ENCODE measurements at regions not wholly inside any gene's neighbourhood (a gene's known extent, or its start where the extent isn't known, plus 50 kb on each side); places are given as distances from the start of the nearest gene placed in this dataset.
"Not testable (repeated sequence)": the region's sequence is repeated elsewhere in the genome, so short reads cannot be mapped to it uniquely, and the experiment has no call there.

DNA sequence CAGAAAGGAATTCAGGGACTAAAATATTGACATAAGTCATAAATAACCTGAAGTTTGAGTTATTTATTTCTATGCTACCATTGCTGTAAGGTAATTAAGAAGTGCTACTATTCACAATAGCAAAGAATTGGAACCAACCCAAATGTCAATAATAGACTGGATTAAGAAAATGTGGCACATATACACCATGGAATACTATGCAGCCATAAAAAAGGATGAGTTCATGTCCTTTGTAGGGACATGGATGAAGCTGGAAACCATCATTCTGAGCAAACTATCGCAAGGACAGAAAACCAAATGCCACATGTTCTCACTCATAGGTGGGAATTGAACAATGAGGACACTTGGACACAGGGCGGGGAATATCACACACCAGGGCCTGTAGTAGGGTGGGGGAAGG, 77.9 kb upstream of the FAM204A start:
- not testable (repeated sequence) for DNase-seq (ENCODE audit: low read depth)

DNA sequence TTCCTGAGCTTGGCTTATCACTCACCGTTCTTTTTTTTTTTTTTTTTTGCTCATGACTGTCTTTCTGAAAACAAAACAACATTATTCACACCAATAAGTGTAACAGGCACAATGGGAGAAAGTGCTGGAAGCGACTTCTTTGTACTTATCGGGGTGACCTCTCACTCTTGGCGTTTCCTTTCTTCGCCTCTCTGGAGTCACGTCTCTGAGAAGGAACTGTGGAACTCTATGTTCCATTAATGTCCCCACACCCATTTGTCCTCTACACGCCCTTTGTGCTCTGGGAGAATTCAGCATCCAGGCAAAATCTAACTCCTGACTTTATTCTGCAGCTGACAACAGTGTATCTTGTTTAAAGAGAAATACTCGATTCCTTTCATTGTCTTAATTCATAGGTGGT, 70.8 kb upstream of the FAM204A start:
- no peak for DNase-seq (ENCODE audit: low read depth)

DNA sequence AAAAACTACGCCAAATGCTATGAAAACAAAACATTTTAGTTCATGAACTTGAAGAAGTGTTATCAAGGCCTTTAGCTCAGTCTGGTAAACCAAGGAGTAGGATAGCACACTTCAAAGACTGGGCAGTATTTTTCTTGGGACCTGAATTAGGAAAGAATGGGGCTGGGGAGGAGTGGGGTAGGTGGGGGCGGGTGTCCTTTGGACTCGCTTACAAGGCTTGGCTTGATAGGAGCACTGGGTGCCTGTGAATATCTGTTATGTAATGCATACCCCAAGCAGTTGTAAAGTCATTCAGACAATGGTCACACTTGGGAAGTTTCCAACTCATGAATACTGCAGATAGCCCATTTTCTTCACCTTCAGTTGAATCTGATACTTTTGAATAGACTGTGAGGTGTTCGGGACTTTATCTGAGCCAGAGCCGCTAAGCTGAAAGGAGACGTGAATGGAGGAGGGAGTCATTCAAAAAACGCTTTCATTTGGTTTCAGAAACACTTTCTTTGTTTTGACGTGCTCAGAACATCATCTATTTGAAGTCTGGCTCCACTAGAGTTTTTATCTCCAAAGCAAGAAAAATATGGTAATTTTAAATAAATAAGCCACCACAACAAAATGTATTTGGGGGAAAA, 70.1 kb upstream of the FAM204A start:
- no peak for DNase-seq (ENCODE audit: low read depth)

DNA sequence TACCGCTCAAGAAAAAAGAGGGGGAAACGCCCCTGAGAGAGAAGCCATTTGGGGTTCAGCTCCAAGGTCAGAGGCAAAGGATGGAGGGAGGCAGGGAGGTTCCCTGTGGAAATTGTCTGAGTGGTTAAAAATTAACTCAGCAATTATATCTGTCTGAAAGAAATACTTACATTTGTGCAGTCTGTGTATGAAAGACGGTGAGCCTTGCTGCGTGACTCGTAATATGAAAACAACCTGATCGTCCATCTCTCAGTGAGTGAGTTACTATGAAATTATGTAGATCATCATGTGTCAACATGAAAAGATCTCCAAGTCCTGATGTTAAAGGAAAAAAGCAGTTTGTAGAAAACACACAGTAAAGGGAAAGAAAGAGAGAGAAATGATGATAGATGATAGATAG, 67.2 kb upstream of the FAM204A start:
- DNase-seq (ENCODE audit: low read depth) = no peak

DNA sequence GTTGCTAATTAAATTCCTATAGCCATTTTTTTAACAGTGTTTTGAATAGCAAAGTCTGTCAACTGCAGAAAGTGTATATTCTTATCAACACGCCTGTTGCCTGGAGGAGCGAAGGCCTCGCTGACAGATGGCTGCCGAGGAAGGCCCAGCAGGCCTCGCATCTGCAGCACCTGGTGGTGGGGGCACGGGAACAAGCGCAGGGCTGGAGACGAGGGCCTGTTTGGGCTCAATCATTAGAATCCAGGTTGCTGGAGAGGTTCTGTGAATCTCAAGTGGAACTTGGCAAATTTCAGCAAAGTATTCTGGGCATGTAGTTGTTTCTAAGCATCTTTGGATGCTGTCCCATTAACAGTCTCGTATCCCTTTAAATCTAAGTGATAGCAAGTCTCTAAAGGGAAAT, 66.1 kb upstream of the FAM204A start:
- no peak for DNase-seq (ENCODE audit: low read depth)

DNA sequence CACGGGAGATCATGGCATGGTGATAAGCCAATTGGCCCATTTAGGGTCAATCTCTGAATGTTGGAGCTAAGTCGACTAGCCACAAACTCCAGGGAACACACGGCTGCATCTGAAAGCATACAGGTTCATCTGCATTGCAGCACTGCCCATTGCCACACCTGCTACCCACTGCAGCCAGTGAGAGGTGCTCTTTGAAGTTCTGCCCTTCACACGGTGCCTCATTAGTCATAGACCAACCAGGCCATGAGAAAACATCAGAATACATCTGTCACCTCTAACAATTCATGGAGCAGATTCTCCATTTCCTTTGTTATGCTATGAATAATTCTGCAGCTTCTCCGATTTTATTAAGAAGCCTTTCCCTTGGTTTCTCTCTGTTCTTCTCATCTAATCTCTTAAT, 65.7 kb upstream of the FAM204A start:
- no peak for DNase-seq (ENCODE audit: low read depth)

DNA sequence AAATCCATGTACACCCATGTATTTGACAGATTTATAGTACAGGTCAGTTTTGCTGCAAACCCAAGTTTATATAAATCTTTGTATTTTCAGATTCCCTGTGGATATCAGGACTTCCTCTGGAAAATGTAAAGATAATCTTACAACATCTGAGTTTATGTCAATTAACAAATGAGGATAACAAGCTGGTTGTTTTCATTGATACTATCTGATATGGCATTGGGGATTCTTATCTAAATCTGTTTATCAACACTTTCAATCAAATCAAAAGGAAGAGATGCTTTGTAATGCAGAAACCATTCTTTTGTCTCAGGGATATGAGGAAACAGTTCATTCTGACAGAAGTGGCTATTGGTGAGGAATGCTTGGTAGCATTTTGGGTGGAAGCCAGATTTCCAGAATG, 64.9 kb upstream of the FAM204A start:
- no peak for DNase-seq (ENCODE audit: low read depth)

DNA sequence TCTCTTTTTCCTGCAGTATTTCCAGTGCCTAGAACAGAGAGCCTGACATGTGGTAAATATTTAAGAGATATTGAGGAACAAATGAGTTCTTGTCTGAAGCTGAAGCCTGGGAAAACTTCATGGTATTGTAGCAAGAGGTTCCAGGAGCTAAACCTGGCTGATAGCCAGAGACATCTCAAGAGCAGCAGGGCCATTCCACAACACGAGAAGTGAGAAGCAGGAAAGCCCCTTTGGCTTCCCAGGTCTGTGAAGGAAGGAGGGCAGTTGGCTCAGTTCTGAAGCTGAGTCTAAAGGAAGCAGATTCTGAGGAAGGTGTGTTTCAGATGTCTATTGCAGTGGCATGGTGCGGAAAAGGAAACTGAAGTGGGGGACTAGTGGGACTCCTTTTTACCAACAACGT, 63.8 kb upstream of the FAM204A start:
- no peak for DNase-seq (ENCODE audit: low read depth)

DNA sequence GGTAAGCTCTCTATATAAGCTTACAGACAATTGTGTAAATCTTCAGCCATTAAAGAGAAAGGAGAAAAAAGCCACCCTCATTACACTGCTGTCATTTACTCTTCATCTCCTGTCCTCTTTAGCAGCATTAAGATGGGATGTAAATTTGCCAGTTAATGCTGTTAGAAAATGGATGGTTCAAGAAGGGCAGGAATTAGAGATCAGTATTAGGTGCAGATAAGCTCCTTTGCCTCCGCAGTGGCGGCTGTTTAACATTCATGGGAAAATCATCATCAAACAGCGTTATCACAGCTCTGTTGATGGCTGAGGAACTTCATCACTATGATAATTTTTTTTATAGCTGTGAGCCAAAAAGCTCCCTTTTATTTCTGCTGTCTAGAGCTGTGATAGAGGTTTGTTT, 61.8 kb upstream of the FAM204A start:
- no peak for DNase-seq (ENCODE audit: low read depth)

DNA sequence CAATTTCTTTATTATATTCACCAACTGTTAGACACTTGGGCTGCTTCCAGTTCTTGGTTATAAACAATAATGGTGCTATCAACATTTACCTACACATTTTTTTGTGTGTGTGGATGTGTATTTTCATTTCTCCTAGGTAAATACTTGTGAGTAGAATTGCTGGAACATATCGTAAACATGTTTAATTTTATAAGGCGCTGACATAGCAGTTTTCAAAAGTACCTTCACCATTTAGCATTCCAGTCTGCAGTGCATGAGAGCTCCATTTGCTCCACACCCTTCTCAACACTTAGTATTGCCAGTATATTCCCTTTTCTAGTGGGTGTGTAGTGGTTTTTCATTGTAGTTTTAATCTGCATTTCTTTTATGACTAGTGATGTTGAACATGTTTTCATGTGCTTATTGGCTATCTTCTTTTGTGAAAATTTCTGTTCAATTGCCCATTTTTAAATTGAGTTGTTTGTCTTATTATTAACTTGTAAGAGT, 59.6 kb upstream of the FAM204A start:
- no peak for DNase-seq (ENCODE audit: low read depth)

DNA sequence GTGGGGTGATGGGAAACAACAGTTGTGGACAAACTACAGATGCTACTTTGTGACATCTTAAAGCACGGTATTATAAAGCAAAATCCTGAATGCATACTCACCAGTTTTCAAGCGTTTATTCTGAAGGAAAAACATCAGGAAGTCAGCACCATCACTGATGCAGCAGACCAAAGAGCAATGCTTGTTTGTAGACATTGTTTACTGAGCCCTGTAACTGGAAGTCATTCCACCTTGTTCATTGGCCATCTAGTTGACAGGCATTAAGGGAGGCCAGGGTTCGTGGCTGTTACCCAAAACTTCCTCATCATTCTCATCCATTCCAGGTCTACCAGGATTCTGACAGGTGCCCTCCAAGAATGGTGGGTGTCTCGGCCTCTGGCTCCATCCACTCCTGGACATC, 55.3 kb upstream of the FAM204A start:
- no peak for DNase-seq (ENCODE audit: low read depth)

DNA sequence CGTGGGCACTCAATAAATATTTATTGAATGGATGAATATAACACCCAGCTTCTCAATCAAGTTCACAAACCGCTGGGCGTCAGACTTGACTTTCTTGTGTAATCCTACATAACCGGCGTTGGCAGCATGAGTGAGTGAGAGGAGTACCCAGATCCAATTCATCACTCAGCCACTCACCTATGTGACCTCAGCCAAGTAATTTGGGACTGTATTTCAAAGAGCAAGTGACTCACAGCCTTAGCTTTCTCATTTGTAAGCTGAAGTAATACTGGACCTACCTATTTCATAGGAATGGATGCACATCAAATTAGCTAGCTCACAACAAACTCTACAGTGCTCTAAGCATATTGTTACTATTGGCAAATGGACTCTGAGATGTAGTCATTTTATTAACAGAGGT, 53.8 kb upstream of the FAM204A start:
- DNase-seq (ENCODE audit: low read depth) = no peak

DNA sequence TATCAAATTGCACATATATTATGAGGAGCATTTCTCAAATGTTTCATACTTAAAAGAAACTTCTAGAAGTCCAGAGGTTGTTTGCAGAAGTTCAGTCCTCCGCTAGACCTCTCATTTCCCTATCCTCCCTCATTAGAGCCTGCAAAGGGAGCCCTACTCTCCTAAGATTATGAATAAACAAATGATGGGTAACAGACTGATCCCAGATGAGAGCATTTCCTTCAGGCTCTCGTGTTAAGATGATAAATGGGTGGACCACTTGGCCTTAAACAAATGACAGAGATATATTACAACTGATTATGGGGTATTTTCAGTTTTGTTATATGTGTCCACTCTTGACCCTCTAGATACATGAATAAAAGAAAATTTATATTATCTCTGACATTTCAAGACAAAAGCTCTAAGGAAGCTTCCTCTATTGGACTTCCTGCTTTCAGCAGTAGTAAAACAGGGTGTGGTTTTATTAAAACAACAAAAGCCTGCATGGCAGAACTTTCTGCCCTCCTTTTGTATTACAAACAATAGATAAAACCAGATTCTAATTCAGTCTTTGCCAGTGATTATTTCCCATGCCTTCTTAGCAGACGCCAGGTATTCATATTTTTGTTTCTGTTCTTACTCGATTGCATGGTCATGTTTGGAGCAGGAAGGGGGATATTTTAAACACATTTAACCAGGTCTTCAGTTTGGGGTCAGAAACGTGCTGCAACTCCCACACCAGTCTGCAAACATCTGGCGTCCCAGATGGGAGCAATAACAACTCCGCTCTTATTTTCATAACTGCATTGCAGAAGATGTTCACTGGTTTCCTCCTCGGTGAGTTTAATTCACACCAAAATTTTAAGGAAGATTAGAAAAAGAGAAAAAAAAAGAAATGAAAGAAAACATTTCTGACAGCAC, 52.4 kb upstream of the FAM204A start:
- DNase-seq (ENCODE audit: low read depth) = no peak

DNA sequence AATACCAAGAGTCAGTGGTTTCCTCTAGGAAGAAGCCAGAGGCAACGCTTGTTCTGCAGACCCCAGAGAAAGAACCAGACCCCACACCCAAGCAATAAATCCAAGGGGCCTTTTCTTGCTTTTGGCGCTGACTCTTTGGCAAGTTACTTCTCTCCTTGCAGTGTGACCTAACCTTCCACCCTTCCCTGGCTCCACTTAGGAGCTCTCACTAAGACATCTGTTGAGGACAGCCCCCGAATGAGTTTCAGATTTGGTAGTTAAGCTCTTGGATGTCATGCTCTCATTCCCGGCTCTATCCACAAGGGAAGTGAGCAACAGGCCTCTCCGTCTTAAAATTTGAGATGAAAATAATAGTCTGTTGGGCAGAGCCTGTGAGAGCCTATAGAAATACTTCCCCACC, 50.6 kb upstream of the FAM204A start:
- DNase-seq (ENCODE audit: low read depth) = no peak

Measured in M059J (cell line).